K562 (cell line): ENCODE measurements at regions not wholly inside any gene's neighbourhood (a gene's known extent, or its start where the extent isn't known, plus 50 kb on each side); places are given as distances from the start of the nearest gene placed in this dataset.

Experiments used
- DPF2 ChIP-seq: fragments of 450-650 bp; IDR thresholded peaks from 2 replicates; pipeline ENCODE4 v1.6.1; 2016
- E2F8 ChIP-seq: fragments of 450-650 bp; IDR thresholded peaks from 2 replicates; pipeline ENCODE4 v1.7.1; 2018; ENCODE audit warnings: mild to moderate bottlenecking, low read depth; ENCODE audit not compliant: partially characterized antibody
- ETV6 ChIP-seq, 3 experiments: fragments of 150-350 bp in 1 of 3; sonication (generic) in 1 of 3; formaldehyde crosslinking in 1 of 3; IDR thresholded peaks; 2 replicates each; pipeline versions ENCODE4 v1.6.1 to v1.8.0; 2014 to 2022; ENCODE audit warnings: borderline replicate concordance in 2 of 3, low read depth in 2 of 3, antibody characterized with exemption in 1 of 3, low read length in 1 of 3, mild to moderate bottlenecking in 1 of 3, missing genetic modification reagents in 1 of 3
- FOXJ2 ChIP-seq: fragments of 200-800 bp; sonication (Bioruptor generic); IDR thresholded peaks from 2 replicates; pipeline ENCODE4 v1.6.1; 2016; ENCODE audit warnings: missing genetic modification characterization, missing compliant biosample characterization
- HNRNPLL ChIP-seq: fragments of 200-400 bp; formaldehyde crosslinking; IDR thresholded peaks from 2 replicates; pipeline ENCODE4 v1.6.1; 2017; ENCODE audit warnings: low read length, low read depth, mild to moderate bottlenecking; ENCODE audit not compliant: poor library complexity, severe bottlenecking
- JUNB ChIP-seq: fragments of 450-650 bp; formaldehyde crosslinking; conservative IDR thresholded peaks from 2 replicates; pipeline ENCODE4 v1.4.0; 2020; ENCODE audit warnings: mild to moderate bottlenecking
- JUND ChIP-seq, 2 experiments: IDR thresholded peaks; 2 replicates in 1 of 2; 3 replicates in 1 of 2; pipeline ENCODE4 v1.6.1; 2011; ENCODE audit warnings: borderline replicate concordance in 2 of 2, low read depth in 2 of 2, low read length in 2 of 2, improper control_type of control experiment in 1 of 2, missing biosample characterization in 1 of 2, missing genetic modification characterization in 1 of 2, missing genetic modification reagents in 1 of 2
- KAT7 ChIP-seq: sonication (generic); formaldehyde crosslinking; IDR thresholded peaks from 2 replicates; pipeline ENCODE4 v1.8.0; 2022; ENCODE audit warnings: missing genetic modification reagents, mild to moderate bottlenecking, borderline replicate concordance
- MAFK ChIP-seq: IDR thresholded peaks from 2 replicates; pipeline ENCODE4 v1.6.1; 2011; ENCODE audit warnings: low read length, improper control_type of control experiment
- MBD2 ChIP-seq: sonication (generic); IDR thresholded peaks from 2 replicates; pipeline ENCODE4 v1.6.1; 2016; ENCODE audit warnings: low read depth, borderline replicate concordance
- NFE2 ChIP-seq: IDR thresholded peaks from 2 replicates; pipeline ENCODE4 v1.6.1; 2014; ENCODE audit warnings: antibody characterized with exemption, low read depth
- NR2C2 ChIP-seq, 2 experiments: fragments of 200-800 bp in 1 of 2; sonication (Bioruptor generic) in 1 of 2; sonication (generic) in 1 of 2; formaldehyde crosslinking in 1 of 2; IDR thresholded peaks; 2 replicates each; pipeline versions ENCODE4 v1.6.1 to v1.8.0; 2016 to 2022; ENCODE audit warnings: mild to moderate bottlenecking in 1 of 2, missing compliant biosample characterization in 1 of 2, missing genetic modification characterization in 1 of 2, missing genetic modification reagents in 1 of 2
- NR3C1 ChIP-seq: sonication (generic); formaldehyde crosslinking; IDR thresholded peaks from 2 replicates; pipeline ENCODE4 v1.8.1; 2022; ENCODE audit warnings: missing genetic modification reagents
- SIN3B ChIP-seq: fragments of 450-650 bp; IDR thresholded peaks from 2 replicates; pipeline ENCODE4 v1.6.1; 2017; ENCODE audit warnings: low read depth, mild to moderate bottlenecking, moderate library complexity
- TEAD4 ChIP-seq, 2 experiments: sonication (generic) in 1 of 2; formaldehyde crosslinking in 1 of 2; IDR thresholded peaks; 2 replicates each; pipeline versions ENCODE4 v1.6.1 to v1.8.0; 2012 to 2022; ENCODE audit warnings: borderline replicate concordance in 1 of 2, inconsistent platforms in 1 of 2, low read length in 1 of 2, mild to moderate bottlenecking in 1 of 2, missing genetic modification reagents in 1 of 2
- U2AF2 ChIP-seq: fragments of 200-400 bp; formaldehyde crosslinking; optimal IDR thresholded peaks from 2 replicates; pipeline ENCODE3; 2017; ENCODE audit warnings: low read depth, mild to moderate bottlenecking, low read length
- ZBTB5 ChIP-seq: fragments of 450-650 bp; IDR thresholded peaks from 2 replicates; pipeline ENCODE4 v1.6.1; 2017; ENCODE audit warnings: antibody characterized with exemption
- ZNF316 ChIP-seq: fragments of 450-650 bp; IDR thresholded peaks from 2 replicates; pipeline ENCODE4 v1.6.1; 2016
- TF ChIP-seq, protein P1 (sequence below): IDR thresholded peaks from 3 replicates; pipeline ENCODE4 v1.6.1; 2011; ENCODE audit warnings: borderline replicate concordance, mild to moderate bottlenecking; ENCODE audit not compliant: insufficient read length, insufficient read depth
- TF ChIP-seq, protein P2 (sequence below): fragments of 450-650 bp; IDR thresholded peaks from one replicate; pipeline ENCODE4 v1.6.1; 2018; ENCODE audit warnings: mild to moderate bottlenecking, moderate library complexity; ENCODE audit not compliant: partially characterized antibody

GRCh38 chr21:35386491-35387079 lies 337.5 kb upstream of the RUNX1 start (continued):
- no peak for TF ChIP-seq E2F8
- peak; percentile 88 for TF ChIP-seq ZNF316
- TF ChIP-seq ETV6 (IDR thresholded peaks at IDR 0.05; ENCODE audit: borderline replicate concordance in 1 of 2, low read depth in 2 of 2, low read length in 1 of 2): no peak
- no peak for TF ChIP-seq ETV6 (CRISPR knock-in tag; IDR thresholded peaks at IDR 0.05; ENCODE audit: borderline replicate concordance)
- no peak for TF ChIP-seq SIN3B
- no peak for TF ChIP-seq HNRNPLL
- TF ChIP-seq ZBTB5: no peak
- no peak for TF ChIP-seq U2AF2
- TF ChIP-seq, protein P1, sequence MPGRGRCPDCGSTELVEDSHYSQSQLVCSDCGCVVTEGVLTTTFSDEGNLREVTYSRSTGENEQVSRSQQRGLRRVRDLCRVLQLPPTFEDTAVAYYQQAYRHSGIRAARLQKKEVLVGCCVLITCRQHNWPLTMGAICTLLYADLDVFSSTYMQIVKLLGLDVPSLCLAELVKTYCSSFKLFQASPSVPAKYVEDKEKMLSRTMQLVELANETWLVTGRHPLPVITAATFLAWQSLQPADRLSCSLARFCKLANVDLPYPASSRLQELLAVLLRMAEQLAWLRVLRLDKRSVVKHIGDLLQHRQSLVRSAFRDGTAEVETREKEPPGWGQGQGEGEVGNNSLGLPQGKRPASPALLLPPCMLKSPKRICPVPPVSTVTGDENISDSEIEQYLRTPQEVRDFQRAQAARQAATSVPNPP: no peak
- no peak for TF ChIP-seq DPF2
- TF ChIP-seq JUNB (CRISPR knock-in tag): no peak
- TF ChIP-seq FOXJ2: peak; percentile 34; the same call in 1 of the 2 replicates
- TF ChIP-seq, protein P2, sequence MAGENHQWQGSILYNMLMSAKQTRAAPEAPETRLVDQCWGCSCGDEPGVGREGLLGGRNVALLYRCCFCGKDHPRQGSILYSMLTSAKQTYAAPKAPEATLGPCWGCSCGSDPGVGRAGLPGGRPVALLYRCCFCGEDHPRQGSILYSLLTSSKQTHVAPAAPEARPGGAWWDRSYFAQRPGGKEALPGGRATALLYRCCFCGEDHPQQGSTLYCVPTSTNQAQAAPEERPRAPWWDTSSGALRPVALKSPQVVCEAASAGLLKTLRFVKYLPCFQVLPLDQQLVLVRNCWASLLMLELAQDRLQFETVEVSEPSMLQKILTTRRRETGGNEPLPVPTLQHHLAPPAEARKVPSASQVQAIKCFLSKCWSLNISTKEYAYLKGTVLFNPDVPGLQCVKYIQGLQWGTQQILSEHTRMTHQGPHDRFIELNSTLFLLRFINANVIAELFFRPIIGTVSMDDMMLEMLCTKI: no peak
- no peak for TF ChIP-seq NR3C1
- no peak for TF ChIP-seq JUND (IDR thresholded peaks at IDR 0.05; ENCODE audit: borderline replicate concordance, low read depth, low read length)
- TF ChIP-seq JUND (tag; IDR thresholded peaks at IDR 0.05; ENCODE audit: borderline replicate concordance, low read depth, low read length): 0 out of 3 replicates have a peak, but pooled peaks have one; percentile 34
- TF ChIP-seq MBD2: no peak
- TF ChIP-seq NR2C2 (CRISPR knock-in tag; IDR thresholded peaks at IDR 0.05): no peak
- no peak for TF ChIP-seq NR2C2 (tag; IDR thresholded peaks at IDR 0.05)
- peak; percentile 64 for TF ChIP-seq MAFK
- no peak for TF ChIP-seq KAT7
- TF ChIP-seq NFE2: peak; percentile 87
- TF ChIP-seq TEAD4 (IDR thresholded peaks at IDR 0.05; ENCODE audit: low read length): no peak
- TF ChIP-seq TEAD4 (CRISPR knock-in tag; IDR thresholded peaks at IDR 0.05; ENCODE audit: borderline replicate concordance): no peak
